ENCODE measurements at regions not wholly inside any gene's neighbourhood (a gene's known extent, or its start where the extent isn't known, plus 50 kb on each side); places are given as distances from the start of the nearest gene placed in this dataset.

GRCh38 chr18:78803104-78803503, 176.5 kb upstream of the SALL3 start:
- TF ChIP-seq CTCF (conservative IDR thresholded peaks at IDR 0.05; ENCODE audit: low read depth, low read length) = no peak
- no peak overlapping the region for H3K4me3 ChIP-seq (ENCODE audit: low read depth, low read length)
- no peak for DNase-seq (ENCODE audit: low read depth)

GRCh38 chr18:78804206-78805030, 175.2 kb upstream of the SALL3 start:
- TF ChIP-seq CTCF (conservative IDR thresholded peaks at IDR 0.05; ENCODE audit: low read depth, low read length) = no peak
- no peak for DNase-seq (ENCODE audit: low read depth)
- H3K4me3 ChIP-seq (ENCODE audit: low read depth, low read length) = no peak overlapping the region

- TF ChIP-seq CTCF (conservative IDR thresholded peaks at IDR 0.05; ENCODE audit: low read depth, low read length) = no peak
Observed at GRCh38 chr18:78805840-78806239, 173.8 kb upstream of the SALL3 start.

GRCh38 chr18:78807668-78808067, 171.9 kb upstream of the SALL3 start:
- DNase-seq (ENCODE audit: low read depth) = no peak

More at GRCh38 chr18:78805840-78806239, 173.8 kb upstream of the SALL3 start:
- no peak for DNase-seq (ENCODE audit: low read depth)
- no peak overlapping the region for H3K4me3 ChIP-seq (ENCODE audit: low read depth, low read length)

GRCh38 chr18:78809845-78810244, 169.8 kb upstream of the SALL3 start:
- DNase-seq (ENCODE audit: low read depth) = no peak
- no peak for TF ChIP-seq CTCF (conservative IDR thresholded peaks at IDR 0.05; ENCODE audit: low read depth, low read length)
- H3K4me3 ChIP-seq (ENCODE audit: low read depth, low read length) = no peak overlapping the region

More at GRCh38 chr18:78807668-78808067, 171.9 kb upstream of the SALL3 start:
- no peak for TF ChIP-seq CTCF (conservative IDR thresholded peaks at IDR 0.05; ENCODE audit: low read depth, low read length)
- H3K4me3 ChIP-seq (ENCODE audit: low read depth, low read length) = no peak overlapping the region

GRCh38 chr18:78810706-78811105, 168.9 kb upstream of the SALL3 start:
- DNase-seq (ENCODE audit: low read depth) = no peak
- no peak for TF ChIP-seq CTCF (conservative IDR thresholded peaks at IDR 0.05; ENCODE audit: low read depth, low read length)
- H3K4me3 ChIP-seq (ENCODE audit: low read depth, low read length) = no peak overlapping the region

GRCh38 chr18:78812067-78812466, 167.6 kb upstream of the SALL3 start:
- no peak for TF ChIP-seq CTCF (conservative IDR thresholded peaks at IDR 0.05; ENCODE audit: low read depth, low read length)
- no peak overlapping the region for H3K4me3 ChIP-seq (ENCODE audit: low read depth, low read length)
- DNase-seq (ENCODE audit: low read depth) = no peak
